ENCODE measurements at regions not wholly inside any gene's neighbourhood (a gene's known extent, or its start where the extent isn't known, plus 50 kb on each side); places are given as distances from the start of the nearest gene placed in this dataset.

- no peak overlapping the region for H3K9ac ChIP-seq (replicated peaks in 1 of 4; ENCODE audit: extremely low read depth in 1 of 4, low read depth in 3 of 4, low read length in 3 of 4)
- H3K27ac ChIP-seq (ENCODE audit: low read depth, low read length) = no peak overlapping the region
- WGBS, 2 experiments (ENCODE audit: extremely low coverage in 1 of 2, insufficient coverage in 1 of 2, insufficient read length in 1 of 2, insufficient replicate concordance in 2 of 2, low coverage in 1 of 2, low lambda C conversion rate in 2 of 2, missing lambda C conversion rate in 1 of 2) = 89% methylated on average over 2 of the region's 2 CpGs; no CpG with 5 or more reads in 1 of the 2 experiments
- no peaks in the 10 kb centered on the region for H3K36me3 ChIP-seq (ENCODE audit: control insufficient read depth in 2 of 4, insufficient read depth in 4 of 4, low read length in 3 of 4)
- DNase-seq (ENCODE audit: low read depth in 1 of 2, low spot score in 2 of 2) = no peak
- H3K4ac ChIP-seq (replicated peaks; ENCODE audit: insufficient read length, low read depth, low read length) = no peak overlapping the region
- H2BK12ac ChIP-seq (ENCODE audit: low read depth, low read length) = no peak overlapping the region
- H3K4me1 ChIP-seq (replicated peaks in 1 of 4; ENCODE audit: control insufficient read depth in 3 of 4, insufficient read depth in 4 of 4, low read length in 3 of 4) = no peaks in the 10 kb centered on the region
- no peak overlapping the region for H2BK20ac ChIP-seq (ENCODE audit: low read length)
- no peaks in the 10 kb centered on the region for H3K79me1 ChIP-seq (ENCODE audit: low read depth, low read length)
- POLR2A ChIA-PET (ENCODE audit: partially characterized antibody) = no interaction called here
- no peaks in the 10 kb centered on the region for H4K20me1 ChIP-seq (replicated peaks in 1 of 2; ENCODE audit: control insufficient read depth in 1 of 2, insufficient read depth in 2 of 2, low read length in 2 of 2)
- no peaks in the 10 kb centered on the region for H3K27me3 ChIP-seq (replicated peaks in 1 of 4; ENCODE audit: control insufficient read depth in 3 of 4, extremely low read depth in 1 of 4, insufficient read depth in 3 of 4, low read length in 3 of 4)
- no peaks in the 10 kb centered on the region for H3K79me2 ChIP-seq (ENCODE audit: control insufficient read depth in 1 of 2, insufficient read depth in 2 of 2, low read length in 2 of 2)
- H3K4me3 ChIP-seq (ENCODE audit: extremely low read depth in 1 of 4, insufficient read depth in 2 of 4, low read depth in 3 of 4, low read length in 4 of 4) = no peak overlapping the region
- no peak overlapping the region for H2AFZ ChIP-seq (ENCODE audit: low read length)
- no peak overlapping the region for H3K14ac ChIP-seq (ENCODE audit: insufficient read length)
- H4K8ac ChIP-seq (ENCODE audit: extremely low read depth, insufficient read depth, low read length) = no peak overlapping the region
- no peak overlapping the region for H2BK5ac ChIP-seq (ENCODE audit: low read depth, low read length)
- no peaks in the 10 kb centered on the region; the same call in 1 of the 2 replicates for H3K23me2 ChIP-seq (ENCODE audit: low read depth, low read length)
- H3K56ac ChIP-seq (replicated peaks; ENCODE audit: insufficient read length, low read depth, low read length) = no peak overlapping the region
- H3K18ac ChIP-seq (ENCODE audit: extremely low read depth, low read length) = no peak overlapping the region
- H2BK120ac ChIP-seq (replicated peaks; ENCODE audit: low read depth, low read length) = no peak overlapping the region
- FAIRE-seq = no peak
- no peak overlapping the region for H4K5ac ChIP-seq (ENCODE audit: insufficient read length, low read depth, low read length)
- H4K91ac ChIP-seq (replicated peaks; ENCODE audit: insufficient read length, low read length) = no peak overlapping the region
- H2AK5ac ChIP-seq (ENCODE audit: low read depth, low read length) = no peak overlapping the region
- no peaks in the 10 kb centered on the region for H3K9me3 ChIP-seq (ENCODE audit: insufficient read depth in 2 of 2, low read depth in 1 of 2, low read length in 1 of 2)
- no peak overlapping the region for H3K23ac ChIP-seq (ENCODE audit: insufficient read length)
- no peak overlapping the region for H3K4me2 ChIP-seq (ENCODE audit: insufficient read depth in 1 of 2, low read depth in 2 of 2, low read length in 2 of 2)
- no peak overlapping the region for H2BK15ac ChIP-seq (ENCODE audit: low read length)
- TF ChIP-seq CBX5 (IDR thresholded peaks at IDR 0.05; ENCODE audit: low read depth, low read length) (no peak), SP1 (IDR thresholded peaks at IDR 0.05; ENCODE audit: low read depth, low read length) (no peak), TEAD4 (IDR thresholded peaks at IDR 0.05; ENCODE audit: low read depth, low read length) (no peak), JUND (IDR thresholded peaks at IDR 0.05; ENCODE audit: low read length) (no peak), RNF2 (IDR thresholded peaks at IDR 0.05; ENCODE audit: borderline replicate concordance, low read depth, low read length, missing control alignments, poor library complexity, severe bottlenecking) (no peak), MAFK (IDR thresholded peaks at IDR 0.05; ENCODE audit: low read depth, low read length) (no peak)
- CTCF ChIA-PET (ENCODE audit: partially characterized antibody) = interaction anchor here (2.4 kb wide), 1 partner anchor 113 kb away, joined by 5 read pairs; no protein-coding TSS in a partner anchor
Measured at GRCh38 chr5:57537811-57538210, 55.2 kb upstream of the ACTBL2 start.

Data from H1 (cell line).